HL-60 (cell line): ENCODE measurements at regions not wholly inside any gene's neighbourhood (a gene's known extent, or its start where the extent isn't known, plus 50 kb on each side); places are given as distances from the start of the nearest gene placed in this dataset.

Experiments
- CTCF ChIP-seq: IDR thresholded peaks from one replicate; pipeline ENCODE4 v1.5.1; 2011; ENCODE audit warnings: low read length, control low read depth, inconsistent platforms; ENCODE audit not compliant: insufficient read depth
- GABPA ChIP-seq: IDR thresholded peaks from 2 replicates; pipeline ENCODE4 v1.6.1; 2012; ENCODE audit warnings: low read depth
- POLR2AphosphoS5 ChIP-seq: IDR thresholded peaks from 2 replicates; pipeline ENCODE4 v1.6.1; 2012; ENCODE audit warnings: low read depth
- SPI1 ChIP-seq: IDR thresholded peaks from 2 replicates; pipeline ENCODE4 v1.6.1; 2012; ENCODE audit warnings: low read depth, mild to moderate bottlenecking, borderline replicate concordance

- no peak for TF ChIP-seq CTCF
- TF ChIP-seq POLR2AphosphoS5 = no peak
- no peak for TF ChIP-seq GABPA
- TF ChIP-seq SPI1 = no peak
Measured at GRCh38 chr2:6556755-6557154, 309.0 kb downstream of the CMPK2 start.
